T-helper 1 cell treated with Interleukin-12 subunit alpha and Interleukin-12 subunit beta and Interleukin-4 antibody, amounts not matched to agents 30 μg/mL and 1 μg/mL, for 36 hours (primary cell): ENCODE measurements at regions not wholly inside any gene's neighbourhood (a gene's known extent, or its start where the extent isn't known, plus 50 kb on each side); places are given as distances from the start of the nearest gene placed in this dataset.

Experiments used
- H3K27ac Mint-ChIP-seq: one replicate; pipeline ENCODE4 v1.8.0; 2021; ENCODE audit warnings: mild to moderate bottlenecking, mixed read lengths
- H3K27me3 Mint-ChIP-seq: one replicate; pipeline ENCODE4 v1.8.0; 2021; ENCODE audit warnings: low read depth, mixed read lengths
- H3K36me3 Mint-ChIP-seq: one replicate; pipeline ENCODE4 v1.8.0; 2021; ENCODE audit warnings: low read depth, mixed read lengths
- H3K4me1 Mint-ChIP-seq: one replicate; pipeline ENCODE4 v1.8.0; 2021; ENCODE audit warnings: low read depth, mixed read lengths
- H3K4me3 Mint-ChIP-seq: one replicate; pipeline ENCODE4 v1.8.0; 2021; ENCODE audit warnings: mild to moderate bottlenecking, moderate library complexity, mixed read lengths
- H3K9me3 Mint-ChIP-seq: one replicate; pipeline ENCODE4 v1.8.0; 2021; ENCODE audit warnings: mixed read lengths

GRCh38 chr5:1748271-1748670 is 51.4 kb downstream of the MRPL36 start:
- Mint-ChIP-seq H3K36me3 (no peaks in the 10 kb centered on the region), H3K4me1 (no peaks in the 10 kb centered on the region), H3K4me3 (no peak overlapping the region), H3K9me3 (no peaks in the 10 kb centered on the region), H3K27me3 (no peaks in the 10 kb centered on the region), H3K27ac (no peak overlapping the region)

DNA sequence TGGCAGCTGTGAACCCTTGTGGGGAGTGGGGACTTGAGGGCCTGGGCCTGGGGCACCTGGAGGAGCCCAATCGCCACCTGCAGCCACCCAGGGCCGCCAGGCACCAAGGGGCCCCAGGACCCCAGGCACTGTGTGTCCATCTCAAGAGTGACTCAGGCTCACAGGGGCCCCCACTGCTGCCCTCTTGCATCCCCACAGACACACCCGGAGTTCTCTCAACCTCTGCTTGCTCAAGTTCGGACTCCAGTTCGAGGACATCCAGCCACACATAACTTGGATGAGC is 51.9 kb downstream of the MRPL36 start:
- no peaks in the 10 kb centered on the region for H3K4me1 Mint-ChIP-seq
- H3K27ac Mint-ChIP-seq, result no peak overlapping the region
- H3K4me3 Mint-ChIP-seq, result no peak overlapping the region
- no peaks in the 10 kb centered on the region for H3K9me3 Mint-ChIP-seq
- H3K27me3 Mint-ChIP-seq, result no peaks in the 10 kb centered on the region
- H3K36me3 Mint-ChIP-seq, result no peaks in the 10 kb centered on the region

- H3K27me3 Mint-ChIP-seq, result peaks cover 3% of the 10 kb centered on the region
- no peaks in the 10 kb centered on the region for H3K4me1 Mint-ChIP-seq
- no peaks in the 10 kb centered on the region for H3K36me3 Mint-ChIP-seq
- H3K4me3 Mint-ChIP-seq, result no peak overlapping the region
- H3K9me3 Mint-ChIP-seq, result no peaks in the 10 kb centered on the region
- H3K27ac Mint-ChIP-seq, result no peak overlapping the region
These were observed 52.4 kb downstream of the MRPL36 start for GRCh38 chr5:1747079-1747802.

GRCh38 chr5:1746371-1747078 is 53.1 kb downstream of the MRPL36 start:
- Mint-ChIP-seq H3K36me3 (no peaks in the 10 kb centered on the region), H3K4me3 (no peak overlapping the region), H3K27me3 (peaks cover 10% of the 10 kb centered on the region), H3K4me1 (no peaks in the 10 kb centered on the region), H3K9me3 (no peaks in the 10 kb centered on the region), H3K27ac (no peak overlapping the region)

- Mint-ChIP-seq H3K27me3 (peaks cover 17% of the 10 kb centered on the region), H3K27ac (no peak overlapping the region), H3K4me1 (no peaks in the 10 kb centered on the region), H3K4me3 (no peak overlapping the region), H3K36me3 (no peaks in the 10 kb centered on the region), H3K9me3 (peaks cover 3% of the 10 kb centered on the region)
These were observed 53.8 kb downstream of the MRPL36 start for GRCh38 chr5:1745796-1746370.

- H3K27me3 Mint-ChIP-seq, result peaks cover 21% of the 10 kb centered on the region
- no peak overlapping the region for H3K27ac Mint-ChIP-seq
- H3K4me1 Mint-ChIP-seq, result no peaks in the 10 kb centered on the region
- H3K4me3 Mint-ChIP-seq, result no peak overlapping the region
- no peaks in the 10 kb centered on the region for H3K36me3 Mint-ChIP-seq
- H3K9me3 Mint-ChIP-seq, result peaks cover 7% of the 10 kb centered on the region
These were observed 54.4 kb downstream of the MRPL36 start for GRCh38 chr5:1745123-1745795.

GRCh38 chr5:1744393-1745122 is 55.1 kb downstream of the MRPL36 start:
- Mint-ChIP-seq H3K27me3 (peaks cover 25% of the 10 kb centered on the region), H3K4me1 (no peaks in the 10 kb centered on the region), H3K27ac (no peak overlapping the region), H3K36me3 (no peaks in the 10 kb centered on the region), H3K4me3 (no peak overlapping the region), H3K9me3 (peaks cover 12% of the 10 kb centered on the region)

GRCh38 chr5:1743769-1744085 is 55.9 kb downstream of the MRPL36 start:
- H3K27me3 Mint-ChIP-seq, result peaks cover 33% of the 10 kb centered on the region
- peaks cover 12% of the 10 kb centered on the region for H3K9me3 Mint-ChIP-seq
- H3K36me3 Mint-ChIP-seq, result no peaks in the 10 kb centered on the region
- H3K4me3 Mint-ChIP-seq, result no peak overlapping the region
- H3K27ac Mint-ChIP-seq, result no peak overlapping the region
- no peaks in the 10 kb centered on the region for H3K4me1 Mint-ChIP-seq

DNA sequence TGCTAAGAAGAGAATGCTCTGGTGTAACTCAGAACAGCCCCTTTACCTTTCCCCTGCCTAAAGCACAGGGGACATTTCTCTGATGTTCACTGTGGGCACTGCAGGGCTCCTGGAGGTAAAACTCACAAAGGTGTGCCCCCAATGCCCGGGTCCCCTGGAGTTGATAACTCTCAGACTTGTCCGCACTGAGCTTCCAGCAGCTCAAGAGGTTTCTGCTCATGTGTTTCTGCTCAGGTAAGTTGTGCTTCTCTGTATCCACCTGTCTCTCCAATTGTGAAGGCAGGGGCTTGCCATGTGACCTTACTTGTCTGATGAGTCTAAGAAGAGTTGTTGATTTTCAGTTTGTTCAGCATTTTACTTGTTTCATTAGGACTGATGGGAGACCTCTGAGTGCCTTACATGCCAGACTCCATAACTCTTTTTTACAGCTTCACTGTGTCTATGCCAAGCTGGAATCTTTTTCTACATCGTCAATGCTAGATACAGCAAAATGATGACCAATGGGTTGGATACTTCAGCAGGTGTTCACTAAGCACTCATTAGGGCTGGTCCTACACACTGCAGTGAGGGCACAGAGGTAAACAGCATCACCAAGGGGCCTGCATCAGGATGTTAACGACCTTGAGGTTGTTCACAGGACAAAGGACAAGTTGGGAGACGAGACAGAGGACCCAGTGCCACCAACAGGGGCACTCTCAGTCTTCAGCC is 56.4 kb downstream of the MRPL36 start:
- Mint-ChIP-seq H3K27ac (no peak overlapping the region), H3K4me3 (no peak overlapping the region), H3K4me1 (no peaks in the 10 kb centered on the region), H3K36me3 (no peaks in the 10 kb centered on the region), H3K9me3 (peaks cover 12% of the 10 kb centered on the region), H3K27me3 (peaks cover 33% of the 10 kb centered on the region)

- no peak overlapping the region for H3K27ac Mint-ChIP-seq
- H3K36me3 Mint-ChIP-seq, result no peaks in the 10 kb centered on the region
- H3K9me3 Mint-ChIP-seq, result peaks cover 12% of the 10 kb centered on the region
- H3K4me1 Mint-ChIP-seq, result no peaks in the 10 kb centered on the region
- H3K4me3 Mint-ChIP-seq, result no peak overlapping the region
- H3K27me3 Mint-ChIP-seq, result peaks cover 33% of the 10 kb centered on the region
These were observed 61.7 kb downstream of the MRPL36 start for GRCh38 chr5:1737790-1738405.

DNA sequence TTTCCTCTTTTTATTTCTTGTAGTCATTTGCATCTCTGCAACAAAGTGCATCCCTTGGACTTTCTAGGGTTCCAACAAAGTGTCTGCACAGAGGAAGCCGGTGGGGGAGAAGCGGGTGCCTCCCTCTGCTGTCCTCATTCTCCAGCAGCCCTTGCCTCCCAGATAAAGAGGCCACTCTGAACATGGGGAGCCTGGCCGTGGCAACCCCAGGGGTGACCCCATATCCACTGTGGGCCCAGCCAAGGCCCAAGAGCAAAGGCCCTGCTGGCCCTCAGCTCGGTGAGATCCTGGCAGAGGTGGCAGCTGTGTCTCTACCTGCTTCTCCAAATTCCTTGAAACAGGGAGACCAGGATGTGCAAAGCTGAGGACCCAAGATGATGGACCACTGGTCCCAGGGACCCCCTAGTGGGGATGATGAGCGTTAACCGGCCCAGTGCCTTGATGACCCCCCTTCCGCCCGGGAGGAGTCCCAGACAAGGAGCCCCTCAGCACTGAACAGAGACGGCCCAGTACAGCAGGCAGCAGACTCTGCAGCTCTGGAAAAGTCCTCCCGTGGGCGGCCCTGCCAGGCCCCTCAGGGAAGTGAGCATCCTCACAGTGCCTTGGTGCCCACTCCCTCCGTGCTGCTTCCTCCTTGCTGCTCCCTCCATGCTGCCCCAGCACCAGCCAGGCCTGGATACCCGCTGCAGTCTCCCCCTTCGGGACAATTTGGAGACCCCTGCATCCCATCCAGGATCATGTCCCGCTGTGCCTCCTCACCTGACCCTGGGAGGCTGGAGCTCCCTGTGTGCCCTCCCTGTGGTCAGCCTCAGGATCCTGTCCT is 62.5 kb downstream of the MRPL36 start:
- Mint-ChIP-seq H3K4me3 (no peak overlapping the region), H3K36me3 (no peaks in the 10 kb centered on the region), H3K27me3 (peaks cover 28% of the 10 kb centered on the region), H3K4me1 (no peaks in the 10 kb centered on the region), H3K9me3 (peaks cover 12% of the 10 kb centered on the region), H3K27ac (no peak overlapping the region)

DNA sequence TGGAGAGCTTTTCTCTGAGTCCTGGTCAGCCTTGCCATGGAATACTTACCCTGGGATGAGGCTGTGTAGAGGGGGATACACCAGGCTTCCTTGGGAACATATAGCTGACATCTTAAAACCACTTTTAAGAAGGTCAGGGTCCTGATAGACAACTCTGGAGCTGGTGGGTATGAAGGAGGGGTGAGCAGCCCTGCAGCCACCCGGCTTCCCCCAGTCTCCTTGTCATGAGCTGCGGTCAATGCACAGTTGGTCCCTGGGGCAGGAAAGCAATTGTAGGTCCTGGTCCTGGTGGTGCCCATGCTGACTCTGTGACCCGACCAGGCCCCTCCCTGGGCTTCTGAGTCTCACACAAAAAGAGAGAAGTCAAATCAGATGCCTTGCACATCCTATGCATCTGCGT is 63.6 kb downstream of the MRPL36 start:
- Mint-ChIP-seq H3K36me3 (no peaks in the 10 kb centered on the region), H3K4me3 (no peak overlapping the region), H3K4me1 (no peaks in the 10 kb centered on the region), H3K27ac (no peak overlapping the region), H3K27me3 (peaks cover 18% of the 10 kb centered on the region), H3K9me3 (peaks cover 11% of the 10 kb centered on the region)

DNA sequence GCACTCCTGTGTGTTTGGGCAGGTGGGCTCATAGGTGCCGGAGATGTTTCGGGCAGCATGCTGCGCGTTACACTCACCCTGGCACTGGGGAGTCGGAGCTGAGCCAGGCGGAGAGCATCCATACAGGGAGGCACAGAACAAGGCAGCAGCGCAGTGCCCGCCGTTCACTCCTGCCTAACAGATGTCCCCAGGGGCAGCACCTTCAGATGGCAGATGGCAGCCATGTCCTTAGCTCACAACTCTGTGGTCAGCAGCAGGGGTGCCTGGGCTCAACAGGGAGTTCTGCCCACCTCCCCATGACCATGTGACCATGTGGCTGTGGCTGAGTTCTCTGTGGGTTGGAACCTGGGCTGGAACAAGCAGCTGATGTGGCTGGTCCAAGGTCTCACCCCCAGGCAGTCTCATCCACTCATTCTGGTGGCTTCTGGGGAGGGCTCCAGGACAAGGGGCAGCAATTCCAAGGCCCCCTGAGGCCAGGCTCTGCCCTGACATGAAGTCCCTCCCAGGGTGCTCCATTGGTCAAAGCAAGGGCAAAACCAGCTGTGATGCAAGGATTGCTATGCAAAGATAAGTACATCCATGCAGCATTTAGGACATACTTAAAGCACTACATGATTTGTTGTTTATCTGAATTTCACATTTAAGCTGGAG is 64.2 kb downstream of the MRPL36 start:
- H3K4me3 Mint-ChIP-seq, result no peak overlapping the region
- H3K27ac Mint-ChIP-seq, result no peak overlapping the region
- H3K36me3 Mint-ChIP-seq, result no peaks in the 10 kb centered on the region
- H3K9me3 Mint-ChIP-seq, result peaks cover 6% of the 10 kb centered on the region
- peaks cover 12% of the 10 kb centered on the region for H3K27me3 Mint-ChIP-seq
- no peaks in the 10 kb centered on the region for H3K4me1 Mint-ChIP-seq
